CD14-positive monocyte (primary cell): ENCODE measurements at regions not wholly inside any gene's neighbourhood (a gene's known extent, or its start where the extent isn't known, plus 50 kb on each side); places are given as distances from the start of the nearest gene placed in this dataset.

Source experiments
- DNase-seq, 3 donors: peaks; one replicate each; pipeline ENCODE4 v3.0.0-alpha.2; 2011 to 2022
- H2AFZ ChIP-seq: 2 replicates; pipeline ENCODE4 v1.6.0; 2012; ENCODE audit warnings: mild to moderate bottlenecking, low read depth, low read length, inconsistent platforms; ENCODE audit not compliant: insufficient read depth, poor library complexity, severe bottlenecking
- H3K27ac ChIP-seq, 2 donors: 1 replicate in 1 of 2; 2 replicates in 1 of 2; pipeline ENCODE4 v1.5.1; 2012 to 2013; ENCODE audit warnings: low read length in 2 of 2, control low read depth in 1 of 2, inconsistent platforms in 1 of 2, low read depth in 1 of 2, mild to moderate bottlenecking in 1 of 2
- H3K27me3 ChIP-seq, 2 donors: one replicate each; pipeline versions ENCODE4 v1.6.0 to v1.6.1; 2011 to 2013; ENCODE audit warnings: low read length in 2 of 2; ENCODE audit not compliant: control insufficient read depth in 2 of 2, insufficient read depth in 2 of 2
- H3K36me3 ChIP-seq, 2 donors: replicated peaks in 1 of 2; 1 replicate in 1 of 2; 2 replicates in 1 of 2; pipeline versions ENCODE4 v1.5.1 to v1.6.1; 2012 to 2013; ENCODE audit warnings: low read length in 2 of 2, control low read depth in 1 of 2, inconsistent platforms in 1 of 2, mild to moderate bottlenecking in 1 of 2; ENCODE audit not compliant: insufficient read depth in 2 of 2, control insufficient read depth in 1 of 2
- H3K4me1 ChIP-seq, 2 donors: 1 replicate in 1 of 2; 2 replicates in 1 of 2; pipeline versions ENCODE4 v1.5.1 to v1.6.1; 2012 to 2013; ENCODE audit warnings: low read length in 2 of 2, control low read depth in 1 of 2, inconsistent platforms in 1 of 2, mild to moderate bottlenecking in 1 of 2, moderate library complexity in 1 of 2; ENCODE audit not compliant: insufficient read depth in 2 of 2, control insufficient read depth in 1 of 2
- H3K4me2 ChIP-seq: replicated peaks from 2 replicates; pipeline ENCODE3; 2012; ENCODE audit warnings: low read length, moderate library complexity, mild to moderate bottlenecking; ENCODE audit not compliant: poor library complexity, severe bottlenecking; ENCODE audit errors: extremely low read depth
- H3K4me3 ChIP-seq, 3 experiments: fragments of 200-600 bp in 1 of 3; sonication (generic) in 1 of 3; replicated peaks in 1 of 3; 1 replicate in 2 of 3; 2 replicates in 1 of 3; pipeline ENCODE4 v1.5.1; 2011 to 2013; ENCODE audit warnings: low read length in 3 of 3, mild to moderate bottlenecking in 3 of 3, control low read depth in 2 of 3, low read depth in 2 of 3, inconsistent platforms in 1 of 3, moderate library complexity in 1 of 3
- H3K79me2 ChIP-seq: 2 replicates; pipeline ENCODE4 v1.6.0; 2012; ENCODE audit warnings: mild to moderate bottlenecking, control low read depth, inconsistent platforms, low read length, moderate library complexity; ENCODE audit not compliant: insufficient read depth
- H3K9ac ChIP-seq: 2 replicates; pipeline ENCODE4 v1.6.0; 2017; ENCODE audit warnings: low read length, mild to moderate bottlenecking; ENCODE audit not compliant: insufficient read depth, poor library complexity, severe bottlenecking
- H3K9me3 ChIP-seq, 2 donors: replicated peaks in 1 of 2; 1 replicate in 1 of 2; 2 replicates in 1 of 2; pipeline versions ENCODE4 v1.5.1 to v1.6.1; 2012 to 2013; ENCODE audit warnings: low read length in 2 of 2, control low read depth in 1 of 2; ENCODE audit not compliant: control insufficient read depth in 1 of 2, insufficient read depth in 1 of 2
- H4K20me1 ChIP-seq: 2 replicates; pipeline ENCODE4 v1.6.0; 2012; ENCODE audit warnings: mild to moderate bottlenecking, low read length, control low read depth, moderate library complexity; ENCODE audit not compliant: insufficient read depth
- H3K27ac Mint-ChIP-seq, 7 donors: one replicate each; pipeline ENCODE4 v1.8.0; 2020; ENCODE audit warnings: mild to moderate bottlenecking in 7 of 7, mixed read lengths in 7 of 7, moderate library complexity in 6 of 7, inconsistent platforms in 2 of 7
- H3K27me3 Mint-ChIP-seq, 3 donors: one replicate each; pipeline ENCODE4 v1.8.0; 2021 to 2022; ENCODE audit warnings: low read depth in 3 of 3, mild to moderate bottlenecking in 3 of 3, mixed read lengths in 3 of 3, moderate library complexity in 3 of 3, inconsistent platforms in 1 of 3
- H3K36me3 Mint-ChIP-seq, 2 donors: one replicate each; pipeline ENCODE4 v1.8.0; 2020; ENCODE audit warnings: mixed read lengths in 2 of 2, inconsistent platforms in 1 of 2, mild to moderate bottlenecking in 1 of 2
- H3K4me1 Mint-ChIP-seq: one replicate; pipeline ENCODE4 v1.8.0; 2020; ENCODE audit warnings: mild to moderate bottlenecking, mixed read lengths
- H3K4me3 Mint-ChIP-seq, 2 donors: one replicate each; pipeline ENCODE4 v1.8.0; 2020; ENCODE audit warnings: mild to moderate bottlenecking in 2 of 2, mixed read lengths in 2 of 2, moderate library complexity in 1 of 2
- H3K9me3 Mint-ChIP-seq, 7 donors: one replicate each; pipeline ENCODE4 v1.8.0; 2020 to 2022; ENCODE audit warnings: mixed read lengths in 7 of 7, mild to moderate bottlenecking in 6 of 7, moderate library complexity in 6 of 7, inconsistent platforms in 2 of 7
- CTCF ChIP-seq: fragments of 200-600 bp; IDR thresholded peaks from one replicate; pipeline ENCODE4 v1.8.0; 2022; ENCODE audit warnings: antibody characterized with exemption, mild to moderate bottlenecking
- WGBS: methylation state at CpG from one replicate; pipeline ENCODE4 v1.1.5; 2013; ENCODE audit warnings: missing lambda C conversion rate; ENCODE audit not compliant: insufficient coverage; 5-methylcytosine and 5-hydroxymethylcytosine counted together
- intact Hi-C, 2 donors: fragments of 100-400 bp; cut with micrococcal nuclease; formaldehyde crosslinking; loops; one replicate each; pipeline versions ENCODE4 v1.15.0 to v1.15.1; 2023

- intact Hi-C loops: no loop called here
- no CpG with 5 or more reads among the region's 1 CpG for WGBS
- H3K27me3 Mint-ChIP-seq: peaks cover 0 to 1% (median 0%) of the 10 kb centered on the region in 3 donors
These were observed 395.1 kb upstream of the KHDRBS2 start for GRCh38 chr6:62681108-62681507.

GRCh38 chr6:62672989-62673388 is 387.0 kb upstream of the KHDRBS2 start:
- no peaks in the 10 kb centered on the region for H3K4me1 ChIP-seq
- peaks cover 0 to 4% (median 1%) of the 10 kb centered on the region in 7 donors for H3K9me3 Mint-ChIP-seq
- H3K4me3 Mint-ChIP-seq: no peak overlapping the region
- intact Hi-C loops: no loop called here
- DNase-seq: no peak
- no peaks in the 10 kb centered on the region for H3K4me1 Mint-ChIP-seq
- no peak overlapping the region for H3K4me2 ChIP-seq
- H3K36me3 ChIP-seq: no peaks in the 10 kb centered on the region
- H3K27me3 Mint-ChIP-seq: no peaks in the 10 kb centered on the region
- no peak overlapping the region for H2AFZ ChIP-seq
- H3K27me3 ChIP-seq: no peaks in the 10 kb centered on the region
- TF ChIP-seq CTCF: no peak
- no peaks in the 10 kb centered on the region for H3K36me3 Mint-ChIP-seq
- no peaks in the 10 kb centered on the region for H3K79me2 ChIP-seq
- H3K27ac Mint-ChIP-seq: no peak overlapping the region
- H3K4me3 ChIP-seq: no peak overlapping the region
- H3K9ac ChIP-seq: no peak overlapping the region
- H3K9me3 ChIP-seq: peaks cover 5 to 10% of the 10 kb centered on the region in 2 donors
- no peak overlapping the region for H3K27ac ChIP-seq
- H4K20me1 ChIP-seq: no peaks in the 10 kb centered on the region

More at GRCh38 chr6:62681108-62681507, 395.1 kb upstream of the KHDRBS2 start:
- Histone ChIP-seq H2AFZ (no peak overlapping the region), H3K27me3 (no peaks in the 10 kb centered on the region), H3K4me3 (no peak overlapping the region), H3K4me2 (no peak overlapping the region), H3K9me3 (peaks cover 17 to 25% of the 10 kb centered on the region in 2 donors), H3K9ac (no peak overlapping the region), H3K27ac (no peak overlapping the region), H3K36me3 (no peaks in the 10 kb centered on the region), H3K79me2 (no peaks in the 10 kb centered on the region), H3K4me1 (no peaks in the 10 kb centered on the region), H4K20me1 (no peaks in the 10 kb centered on the region)
- Mint-ChIP-seq H3K9me3 (peaks cover 4 to 22% (median 12%) of the 10 kb centered on the region in 7 donors), H3K4me1 (no peaks in the 10 kb centered on the region), H3K27ac (no peak overlapping the region), H3K36me3 (no peaks in the 10 kb centered on the region), H3K4me3 (no peak overlapping the region)
- no peak for DNase-seq
- TF ChIP-seq CTCF: no peak
